Panc1 (cell line): ENCODE measurements at regions not wholly inside any gene's neighbourhood (a gene's known extent, or its start where the extent isn't known, plus 50 kb on each side); places are given as distances from the start of the nearest gene placed in this dataset.

Source experiments
- ATAC-seq: fragments of 200-7000 bp; cut with Tn5 transposase; 2 replicates; pipeline ENCODE4 v1.9.1; 2020; ENCODE audit warnings: mild to moderate bottlenecking, moderate library complexity
- BruUV-seq: library from RNA; stranded (reverse); fragments of 400-500 nt; replicated peaks from 2 replicates; lab custom pipeline; 2021; lab: Mats Ljungman, UMichigan
- CTCF ChIA-PET: fragments of 300-600 bp; sonication (Branson Sonifier 250); formaldehyde crosslinking; loops from one replicate; lab custom pipeline; 2022; ENCODE audit warnings: antibody characterized with exemption; lab: Charles Lee
- POLR2A ChIA-PET: fragments of 300-600 bp; sonication (Branson Sonifier 250); formaldehyde crosslinking; loops from one replicate; lab custom pipeline; 2022; ENCODE audit warnings: antibody characterized with exemption; lab: Charles Lee
- DNase-seq: peaks from one replicate; pipeline ENCODE4 v3.0.0-alpha.2; 2010; ENCODE audit warnings: low read depth, low spot score
- H3K27ac ChIP-seq: 2 replicates; pipeline ENCODE4 v1.5.1; 2011; ENCODE audit warnings: mild to moderate bottlenecking, low read length, inconsistent platforms
- H3K27me3 ChIP-seq: fragments of 200-500 bp; sonication (Bioruptor generic); 2 replicates; pipeline ENCODE4 v1.6.0; 2014; ENCODE audit warnings: low read length, inconsistent platforms; ENCODE audit not compliant: control insufficient read depth, insufficient read depth
- H3K36me3 ChIP-seq: fragments of 200-500 bp; sonication (Bioruptor generic); 2 replicates; pipeline ENCODE4 v1.5.1; 2014; ENCODE audit warnings: inconsistent platforms, mild to moderate bottlenecking, low read length, moderate library complexity; ENCODE audit not compliant: control insufficient read depth, insufficient read depth
- H3K4me1 ChIP-seq: 2 replicates; pipeline ENCODE4 v1.5.1; 2011; ENCODE audit warnings: inconsistent platforms, mild to moderate bottlenecking, low read length, moderate library complexity; ENCODE audit not compliant: control insufficient read depth, insufficient read depth
- H3K4me3 ChIP-seq, 2 experiments: 2 replicates each; pipeline ENCODE4 v1.5.1; 2011 to 2012; ENCODE audit warnings: low read depth in 2 of 2, low read length in 2 of 2, mild to moderate bottlenecking in 2 of 2, inconsistent platforms in 1 of 2, moderate library complexity in 1 of 2
- H3K9me3 ChIP-seq: fragments of 200-500 bp; sonication (Bioruptor generic); 2 replicates; pipeline ENCODE4 v1.5.1; 2014; ENCODE audit warnings: low read depth, mild to moderate bottlenecking, inconsistent platforms, low read length, moderate library complexity; ENCODE audit not compliant: control insufficient read depth, insufficient read depth
- POLR2AphosphoS5 ChIP-seq: IDR thresholded peaks from 2 replicates; pipeline ENCODE4 v1.6.1; 2012; ENCODE audit warnings: mild to moderate bottlenecking, low read depth, low read length, moderate library complexity
- SIN3A ChIP-seq: IDR thresholded peaks from 2 replicates; pipeline ENCODE4 v1.6.1; 2012; ENCODE audit warnings: low read depth, mild to moderate bottlenecking, low read length, moderate library complexity, borderline replicate concordance; ENCODE audit not compliant: insufficient read depth
- TCF7L2 ChIP-seq: IDR thresholded peaks from 2 replicates; pipeline ENCODE4 v1.6.1; 2011; ENCODE audit warnings: mild to moderate bottlenecking, low read depth, low read length, inconsistent platforms
- in situ Hi-C: cut with HindIII; loops from 2 replicates; pipeline ENCODE4 v1.10.0; 2016; ENCODE audit warnings: low sequenced_read_pairs, low pct_unique_long_range_greater_than_20kb
- intact Hi-C: fragments of 100-400 bp; cut with micrococcal nuclease; formaldehyde crosslinking; loops from one replicate; pipeline ENCODE4 v1.10.0; 2022; ENCODE audit not compliant: unreplicated experiment
- TF ChIP-seq, protein P1 (sequence below): fragments of 450-650 bp; IDR thresholded peaks from 2 replicates; pipeline ENCODE4 v1.5.1; 2017; ENCODE audit warnings: mild to moderate bottlenecking
- TF ChIP-seq, protein P2 (sequence below), 2 experiments: IDR thresholded peaks; 2 replicates each; pipeline ENCODE4 v1.6.1; 2011 to 2012; ENCODE audit warnings: low read depth in 2 of 2, control low read depth in 1 of 2, low read length in 1 of 2, mild to moderate bottlenecking in 1 of 2, moderate library complexity in 1 of 2; ENCODE audit not compliant: insufficient read depth in 1 of 2

DNA sequence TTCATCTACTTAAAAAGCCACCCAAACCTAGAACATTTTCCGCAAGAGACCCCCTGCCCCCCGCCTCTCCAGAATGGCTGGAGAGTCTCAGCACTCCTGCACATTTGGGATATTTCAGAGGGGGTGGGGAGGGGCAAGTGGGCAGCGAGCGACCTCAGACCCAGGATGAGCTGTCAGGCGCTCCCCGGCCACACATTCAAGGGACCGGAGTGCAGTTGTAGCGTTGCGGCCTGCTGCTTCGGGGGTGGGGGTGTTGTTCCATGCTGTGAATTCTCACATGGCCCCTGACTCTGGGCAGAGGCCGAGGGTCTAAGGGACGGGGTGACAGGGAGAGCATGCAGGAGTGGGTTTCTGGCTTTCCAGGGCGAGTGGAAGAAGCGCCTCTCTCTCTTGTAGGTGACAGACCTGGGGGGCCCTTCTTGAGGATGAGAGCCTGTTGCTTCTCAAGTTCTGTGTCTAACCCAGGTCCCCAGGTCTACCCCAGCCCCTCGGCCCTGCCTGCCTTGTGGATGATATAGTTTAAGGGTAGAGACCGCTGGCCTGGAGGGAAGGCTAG lies 231.2 kb downstream of the SEC14L1 start:
- peaks cover 83% of the 10 kb centered on the region for H3K4me1 ChIP-seq
- no peaks in the 10 kb centered on the region for H3K27me3 ChIP-seq
- ATAC-seq, result no peak
- ChIA-PET CTCF (interaction anchor here (0.7 kb wide), 1 partner anchor 41 kb away, joined by 3 read pairs; no protein-coding TSS in a partner anchor), POLR2A (interaction anchor here (0.6 kb wide), 1 partner anchor 637 kb away, joined by 3 read pairs; no protein-coding TSS in a partner anchor)
- TF ChIP-seq, protein P1, sequence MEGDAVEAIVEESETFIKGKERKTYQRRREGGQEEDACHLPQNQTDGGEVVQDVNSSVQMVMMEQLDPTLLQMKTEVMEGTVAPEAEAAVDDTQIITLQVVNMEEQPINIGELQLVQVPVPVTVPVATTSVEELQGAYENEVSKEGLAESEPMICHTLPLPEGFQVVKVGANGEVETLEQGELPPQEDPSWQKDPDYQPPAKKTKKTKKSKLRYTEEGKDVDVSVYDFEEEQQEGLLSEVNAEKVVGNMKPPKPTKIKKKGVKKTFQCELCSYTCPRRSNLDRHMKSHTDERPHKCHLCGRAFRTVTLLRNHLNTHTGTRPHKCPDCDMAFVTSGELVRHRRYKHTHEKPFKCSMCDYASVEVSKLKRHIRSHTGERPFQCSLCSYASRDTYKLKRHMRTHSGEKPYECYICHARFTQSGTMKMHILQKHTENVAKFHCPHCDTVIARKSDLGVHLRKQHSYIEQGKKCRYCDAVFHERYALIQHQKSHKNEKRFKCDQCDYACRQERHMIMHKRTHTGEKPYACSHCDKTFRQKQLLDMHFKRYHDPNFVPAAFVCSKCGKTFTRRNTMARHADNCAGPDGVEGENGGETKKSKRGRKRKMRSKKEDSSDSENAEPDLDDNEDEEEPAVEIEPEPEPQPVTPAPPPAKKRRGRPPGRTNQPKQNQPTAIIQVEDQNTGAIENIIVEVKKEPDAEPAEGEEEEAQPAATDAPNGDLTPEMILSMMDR, result no peak
- TF ChIP-seq SIN3A (no peak), POLR2AphosphoS5 (no peak; the same call in 1 of the 2 replicates), TCF7L2 (no peak)
- TF ChIP-seq, protein P2, sequence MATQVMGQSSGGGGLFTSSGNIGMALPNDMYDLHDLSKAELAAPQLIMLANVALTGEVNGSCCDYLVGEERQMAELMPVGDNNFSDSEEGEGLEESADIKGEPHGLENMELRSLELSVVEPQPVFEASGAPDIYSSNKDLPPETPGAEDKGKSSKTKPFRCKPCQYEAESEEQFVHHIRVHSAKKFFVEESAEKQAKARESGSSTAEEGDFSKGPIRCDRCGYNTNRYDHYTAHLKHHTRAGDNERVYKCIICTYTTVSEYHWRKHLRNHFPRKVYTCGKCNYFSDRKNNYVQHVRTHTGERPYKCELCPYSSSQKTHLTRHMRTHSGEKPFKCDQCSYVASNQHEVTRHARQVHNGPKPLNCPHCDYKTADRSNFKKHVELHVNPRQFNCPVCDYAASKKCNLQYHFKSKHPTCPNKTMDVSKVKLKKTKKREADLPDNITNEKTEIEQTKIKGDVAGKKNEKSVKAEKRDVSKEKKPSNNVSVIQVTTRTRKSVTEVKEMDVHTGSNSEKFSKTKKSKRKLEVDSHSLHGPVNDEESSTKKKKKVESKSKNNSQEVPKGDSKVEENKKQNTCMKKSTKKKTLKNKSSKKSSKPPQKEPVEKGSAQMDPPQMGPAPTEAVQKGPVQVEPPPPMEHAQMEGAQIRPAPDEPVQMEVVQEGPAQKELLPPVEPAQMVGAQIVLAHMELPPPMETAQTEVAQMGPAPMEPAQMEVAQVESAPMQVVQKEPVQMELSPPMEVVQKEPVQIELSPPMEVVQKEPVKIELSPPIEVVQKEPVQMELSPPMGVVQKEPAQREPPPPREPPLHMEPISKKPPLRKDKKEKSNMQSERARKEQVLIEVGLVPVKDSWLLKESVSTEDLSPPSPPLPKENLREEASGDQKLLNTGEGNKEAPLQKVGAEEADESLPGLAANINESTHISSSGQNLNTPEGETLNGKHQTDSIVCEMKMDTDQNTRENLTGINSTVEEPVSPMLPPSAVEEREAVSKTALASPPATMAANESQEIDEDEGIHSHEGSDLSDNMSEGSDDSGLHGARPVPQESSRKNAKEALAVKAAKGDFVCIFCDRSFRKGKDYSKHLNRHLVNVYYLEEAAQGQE (IDR thresholded peaks at IDR 0.05; ENCODE audit: insufficient read depth in 1 of 2, low read depth in 2 of 2, low read length in 1 of 2), result no peak
- peak overlapping the region; percentile 74 for H3K27ac ChIP-seq
- no peaks in the 10 kb centered on the region for H3K9me3 ChIP-seq
- in situ Hi-C loops (no loop called here), intact Hi-C loops (no loop called here)
- no peak for DNase-seq
- H3K4me3 ChIP-seq, result peak overlapping the region in 1 of 2 experiments; percentile 43; a peak in 1 of 4 replicates
- no TSS peak for BruUV-seq
- no peaks in the 10 kb centered on the region for H3K36me3 ChIP-seq

DNA sequence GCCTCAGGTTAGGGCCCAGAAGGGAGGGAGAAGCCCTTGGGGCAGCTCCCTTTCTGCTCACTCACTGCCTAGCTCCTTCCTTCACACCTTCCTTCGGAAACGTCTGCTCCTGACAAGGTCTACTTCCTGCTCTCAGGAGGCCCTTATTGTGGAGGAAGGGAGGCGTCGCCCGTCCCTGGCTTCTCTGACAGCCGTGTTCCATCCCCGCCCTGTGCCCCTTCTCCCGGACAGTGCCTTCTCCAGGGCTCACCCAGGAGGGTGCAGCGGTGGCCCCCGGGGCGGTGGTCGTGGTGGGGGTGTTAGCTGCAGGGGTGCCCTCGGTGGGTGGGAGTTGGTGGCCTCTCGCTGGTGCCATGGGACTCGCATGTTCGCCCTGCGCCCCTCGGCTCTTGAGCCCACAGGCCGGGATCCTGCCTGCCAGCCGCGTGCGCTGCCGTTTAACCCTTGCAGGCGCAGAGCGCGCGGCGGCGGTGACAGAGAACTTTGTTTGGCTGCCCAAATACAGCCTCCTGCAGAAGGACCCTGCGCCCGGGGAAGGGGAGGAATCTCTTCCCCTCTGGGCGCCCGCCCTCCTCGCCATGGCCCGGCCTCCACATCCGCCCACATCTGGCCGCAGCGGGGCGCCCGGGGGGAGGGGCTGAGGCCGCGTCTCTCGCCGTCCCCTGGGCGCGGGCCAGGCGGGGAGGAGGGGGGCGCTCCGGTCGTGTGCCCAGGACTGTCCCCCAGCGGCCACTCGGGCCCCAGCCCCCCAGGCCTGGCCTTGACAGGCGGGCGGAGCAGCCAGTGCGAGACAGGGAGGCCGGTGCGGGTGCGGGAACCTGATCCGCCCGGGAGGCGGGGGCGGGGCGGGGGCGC lies 231.9 kb downstream of the SEC14L1 start:
- intact Hi-C loops, result no loop called here
- H3K27ac ChIP-seq, result peak overlapping the region; percentile 74
- 0 out of 2 replicates have a peak, but pooled peaks have one; percentile 53 for TF ChIP-seq SIN3A
- TF ChIP-seq TCF7L2, result no peak
- TF ChIP-seq, protein P2 (IDR thresholded peaks at IDR 0.05; ENCODE audit: insufficient read depth in 1 of 2, low read depth in 2 of 2, low read length in 1 of 2), result no peak
- TF ChIP-seq, protein P1, result no peak
- TF ChIP-seq POLR2AphosphoS5, result peak; percentile 8
- no TSS peak for BruUV-seq
- no peak for DNase-seq
- in situ Hi-C loops, result no loop called here
- no peaks in the 10 kb centered on the region for H3K27me3 ChIP-seq
- H3K9me3 ChIP-seq, result no peaks in the 10 kb centered on the region
- peak overlapping the region; percentile 43 to 54 for H3K4me3 ChIP-seq
- peak; percentile 70 for ATAC-seq
- peaks cover 84% of the 10 kb centered on the region for H3K4me1 ChIP-seq
- POLR2A ChIA-PET, result interaction anchor here (0.6 kb wide), 1 partner anchor 637 kb away, joined by 3 read pairs; no protein-coding TSS in a partner anchor
- H3K36me3 ChIP-seq, result no peaks in the 10 kb centered on the region
- CTCF ChIA-PET, result interaction anchor here (0.7 kb wide), 1 partner anchor 41 kb away, joined by 3 read pairs; no protein-coding TSS in a partner anchor
